ENCODE measurements at regions not wholly inside any gene's neighbourhood (a gene's known extent, or its start where the extent isn't known, plus 50 kb on each side); places are given as distances from the start of the nearest gene placed in this dataset.

DNA sequence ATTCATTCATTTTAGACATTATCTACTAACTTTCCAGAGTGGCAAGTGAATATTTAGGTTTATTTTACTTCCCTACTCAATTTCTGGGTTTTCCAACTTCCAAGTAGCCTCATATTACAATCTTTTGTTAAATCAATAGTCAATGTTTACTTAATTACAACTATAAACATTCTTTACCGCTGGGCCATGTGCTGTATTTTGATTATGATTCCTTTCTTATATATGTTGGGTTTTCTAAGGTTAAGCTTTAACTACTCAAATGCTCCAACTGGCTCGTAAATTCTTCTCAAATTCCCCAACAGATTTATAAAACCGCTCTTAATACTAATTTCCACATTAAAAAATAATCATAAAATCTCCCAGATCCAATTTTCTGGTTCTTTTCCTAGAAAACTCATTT is 110.1 kb upstream of the ABCA1 start:
- Histone ChIP-seq H3K4me1 (no peaks in the 10 kb centered on the region), H2AFZ (no peak overlapping the region), H3K27me3 (ENCODE audit: control insufficient read depth, insufficient read depth, low read length) (no peaks in the 10 kb centered on the region), H3K4me3 (ENCODE audit: low read depth, low read length) (no peak overlapping the region), H3K9me3 (ENCODE audit: control insufficient read depth, low read length) (no peaks in the 10 kb centered on the region), H3K9ac (no peak overlapping the region), H3K27ac (no peak overlapping the region), H3K4me2 (ENCODE audit: low read length) (no peak overlapping the region), H3K36me3 (ENCODE audit: control insufficient read depth, insufficient read depth, low read length) (no peaks in the 10 kb centered on the region), H3K79me2 (no peaks in the 10 kb centered on the region)
- TF ChIP-seq, protein P1, sequence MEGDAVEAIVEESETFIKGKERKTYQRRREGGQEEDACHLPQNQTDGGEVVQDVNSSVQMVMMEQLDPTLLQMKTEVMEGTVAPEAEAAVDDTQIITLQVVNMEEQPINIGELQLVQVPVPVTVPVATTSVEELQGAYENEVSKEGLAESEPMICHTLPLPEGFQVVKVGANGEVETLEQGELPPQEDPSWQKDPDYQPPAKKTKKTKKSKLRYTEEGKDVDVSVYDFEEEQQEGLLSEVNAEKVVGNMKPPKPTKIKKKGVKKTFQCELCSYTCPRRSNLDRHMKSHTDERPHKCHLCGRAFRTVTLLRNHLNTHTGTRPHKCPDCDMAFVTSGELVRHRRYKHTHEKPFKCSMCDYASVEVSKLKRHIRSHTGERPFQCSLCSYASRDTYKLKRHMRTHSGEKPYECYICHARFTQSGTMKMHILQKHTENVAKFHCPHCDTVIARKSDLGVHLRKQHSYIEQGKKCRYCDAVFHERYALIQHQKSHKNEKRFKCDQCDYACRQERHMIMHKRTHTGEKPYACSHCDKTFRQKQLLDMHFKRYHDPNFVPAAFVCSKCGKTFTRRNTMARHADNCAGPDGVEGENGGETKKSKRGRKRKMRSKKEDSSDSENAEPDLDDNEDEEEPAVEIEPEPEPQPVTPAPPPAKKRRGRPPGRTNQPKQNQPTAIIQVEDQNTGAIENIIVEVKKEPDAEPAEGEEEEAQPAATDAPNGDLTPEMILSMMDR (IDR thresholded peaks at IDR 0.05): no peak

DNA sequence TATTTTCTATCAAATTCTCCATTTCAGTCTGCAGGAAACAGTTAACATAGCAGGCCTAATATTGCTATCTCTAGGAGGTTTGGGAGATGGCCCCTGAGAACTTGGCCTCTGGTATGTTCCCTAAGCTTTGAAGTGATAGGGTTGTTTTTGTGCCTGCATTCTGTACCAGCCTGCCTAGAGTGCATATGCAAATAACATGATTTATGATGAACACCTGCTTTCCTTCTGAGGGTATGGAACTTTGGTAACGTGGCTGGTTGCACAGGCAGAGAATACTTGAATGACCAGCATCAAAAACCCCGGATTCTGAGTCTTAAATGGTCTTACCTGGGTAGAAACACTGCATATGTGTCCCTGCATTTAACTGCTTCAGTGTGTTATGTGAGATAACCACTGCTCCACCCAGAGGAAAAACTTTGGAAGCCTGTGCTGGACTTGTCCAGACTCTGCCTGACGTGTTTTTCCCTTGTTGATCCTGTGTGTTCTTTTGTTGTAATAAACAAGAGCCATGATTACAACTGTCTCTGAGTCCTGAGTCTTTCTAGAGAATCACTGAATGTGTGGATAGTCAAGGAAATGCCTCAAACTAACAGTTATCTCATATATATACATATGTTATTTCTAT is 111.3 kb upstream of the ABCA1 start:
- H3K9me3 ChIP-seq (ENCODE audit: control insufficient read depth, low read length): no peaks in the 10 kb centered on the region
- no peaks in the 10 kb centered on the region for H3K79me2 ChIP-seq
- no peak overlapping the region for H3K4me2 ChIP-seq (ENCODE audit: low read length)
- no peak overlapping the region for H2AFZ ChIP-seq
- H3K27me3 ChIP-seq (ENCODE audit: control insufficient read depth, insufficient read depth, low read length): no peaks in the 10 kb centered on the region
- TF ChIP-seq, protein P1 (IDR thresholded peaks at IDR 0.05): no peak
- no peak overlapping the region for H3K27ac ChIP-seq
- no peaks in the 10 kb centered on the region for H3K4me1 ChIP-seq
- H3K9ac ChIP-seq: no peak overlapping the region
- H3K36me3 ChIP-seq (ENCODE audit: control insufficient read depth, insufficient read depth, low read length): no peaks in the 10 kb centered on the region
- no peak overlapping the region for H3K4me3 ChIP-seq (ENCODE audit: low read depth, low read length)

DNA sequence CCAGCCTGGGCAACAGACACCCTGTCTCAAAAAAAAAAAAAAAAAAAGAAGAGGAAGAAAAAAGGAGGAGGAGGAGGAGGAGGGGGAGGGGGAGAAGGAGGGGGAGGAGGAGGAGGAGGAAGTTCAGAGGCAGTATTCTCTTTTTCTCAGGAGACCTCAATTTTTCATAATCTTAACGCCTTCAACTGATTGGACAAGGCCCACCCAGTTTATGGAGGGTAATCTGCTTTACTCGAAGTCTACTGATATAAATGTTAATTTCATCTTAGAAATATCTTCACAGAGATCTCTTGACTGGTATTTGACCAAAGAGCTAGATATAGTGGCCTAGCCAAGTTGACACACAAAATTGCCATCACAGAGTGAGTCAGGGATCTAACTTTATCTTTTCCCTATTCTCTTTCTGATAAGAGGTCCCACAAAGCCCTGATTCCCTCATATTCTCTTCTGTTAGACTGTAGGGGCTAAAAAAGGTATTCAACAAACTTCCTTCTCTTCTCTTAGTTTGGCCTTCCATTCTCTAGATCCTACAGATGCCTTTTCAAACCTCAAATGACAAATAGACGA is 115.5 kb upstream of the ABCA1 start:
- Histone ChIP-seq H3K4me1 (no peaks in the 10 kb centered on the region), H3K4me2 (ENCODE audit: low read length) (no peak overlapping the region), H3K27me3 (ENCODE audit: control insufficient read depth, insufficient read depth, low read length) (no peaks in the 10 kb centered on the region), H3K79me2 (no peaks in the 10 kb centered on the region), H3K9ac (no peak overlapping the region), H3K27ac (no peak overlapping the region), H3K4me3 (ENCODE audit: low read depth, low read length) (no peak overlapping the region), H2AFZ (no peak overlapping the region), H3K36me3 (ENCODE audit: control insufficient read depth, insufficient read depth, low read length) (no peaks in the 10 kb centered on the region), H3K9me3 (ENCODE audit: control insufficient read depth, low read length) (no peaks in the 10 kb centered on the region)
- TF ChIP-seq, protein P1 (IDR thresholded peaks at IDR 0.05): no peak

DNA sequence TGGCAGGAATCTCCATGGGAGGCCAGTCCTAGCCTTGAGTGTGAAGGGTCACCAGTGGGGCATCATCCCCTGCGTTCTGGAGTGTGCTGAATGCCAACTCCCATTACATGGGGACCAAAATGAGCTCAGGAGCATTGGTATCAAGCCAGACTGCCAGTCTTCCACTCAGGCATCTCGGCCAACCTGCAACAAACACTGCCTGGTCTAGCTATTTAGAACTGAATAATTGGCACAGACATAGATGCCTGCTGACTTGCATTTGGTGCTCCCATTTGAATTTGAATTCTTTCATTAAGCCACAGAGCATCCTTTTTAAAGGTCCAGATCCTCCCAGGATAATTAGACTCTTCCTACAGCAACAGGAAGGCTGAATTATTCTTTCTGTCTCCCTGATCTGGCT is 116.6 kb upstream of the ABCA1 start:
- Histone ChIP-seq H3K27me3 (ENCODE audit: control insufficient read depth, insufficient read depth, low read length) (no peaks in the 10 kb centered on the region), H3K36me3 (ENCODE audit: control insufficient read depth, insufficient read depth, low read length) (no peaks in the 10 kb centered on the region), H2AFZ (no peak overlapping the region), H3K9ac (no peak overlapping the region), H3K79me2 (no peaks in the 10 kb centered on the region), H3K4me3 (ENCODE audit: low read depth, low read length) (no peak overlapping the region), H3K9me3 (ENCODE audit: control insufficient read depth, low read length) (no peaks in the 10 kb centered on the region), H3K4me1 (no peaks in the 10 kb centered on the region), H3K4me2 (ENCODE audit: low read length) (no peak overlapping the region), H3K27ac (no peak overlapping the region)
- TF ChIP-seq, protein P1 (IDR thresholded peaks at IDR 0.05): no peak

Data from parathyroid adenoma (tissue), 2 donors.